ENCODE measurements at regions not wholly inside any gene's neighbourhood (a gene's known extent, or its start where the extent isn't known, plus 50 kb on each side); places are given as distances from the start of the nearest gene placed in this dataset.

GRCh38 chr7:51867117-51867516 lies 550.5 kb upstream of the COBL start:
- TF ChIP-seq CTCF (IDR thresholded peaks at IDR 0.05) (no peak), POLR2A (IDR thresholded peaks at IDR 0.05) (no peak), POLR2AphosphoS5 (IDR thresholded peaks at IDR 0.05) (no peak)
